Neural cell (in vitro differentiated cells): ENCODE measurements at regions not wholly inside any gene's neighbourhood (a gene's known extent, or its start where the extent isn't known, plus 50 kb on each side); places are given as distances from the start of the nearest gene placed in this dataset.

ENCODE experiments used
- H2AFZ ChIP-seq: fragments of 200-600, 300-800 bp; sonication (generic), shearing (Covaris generic); 2 replicates; pipeline ENCODE4 v1.6.0; 2014; ENCODE audit warnings: low read depth, mild to moderate bottlenecking, antibody characterized with exemption, low read length, moderate library complexity
- H3F3A ChIP-seq: fragments of 200-600 bp; shearing (Covaris generic); 2 replicates; pipeline ENCODE4 v1.6.1; 2016; ENCODE audit warnings: mild to moderate bottlenecking, moderate library complexity, mixed read lengths, antibody characterized with exemption, low read length; ENCODE audit not compliant: insufficient read depth, poor library complexity, severe bottlenecking
- H3K27ac ChIP-seq: fragments of 200-600, 300-800 bp; sonication (generic), shearing (Covaris generic); 2 replicates; pipeline ENCODE4 v1.5.1; 2014; ENCODE audit warnings: mild to moderate bottlenecking, low read length, moderate library complexity
- H3K27me3 ChIP-seq: fragments of 300-800, 200-600 bp; sonication (generic), shearing (Covaris generic); 2 replicates; pipeline ENCODE4 v1.6.0; 2014; ENCODE audit warnings: mild to moderate bottlenecking, low read depth, low read length, moderate library complexity; ENCODE audit not compliant: insufficient read depth
- H3K36me3 ChIP-seq: fragments of 300-800, 200-600 bp; sonication (generic), shearing (Covaris generic); 2 replicates; pipeline ENCODE4 v1.5.1; 2014; ENCODE audit warnings: mild to moderate bottlenecking, antibody characterized with exemption, low read length, moderate library complexity; ENCODE audit not compliant: insufficient read depth
- H3K4me2 ChIP-seq: fragments of 300-800, 200-600 bp; sonication (generic), shearing (Covaris generic); 2 replicates; pipeline ENCODE4 v1.6.0; 2014; ENCODE audit warnings: mild to moderate bottlenecking, low read length
- H3K4me3 ChIP-seq: fragments of 300-800, 200-600 bp; sonication (generic), shearing (Covaris generic); 2 replicates; pipeline ENCODE4 v1.5.1; 2014; ENCODE audit warnings: mild to moderate bottlenecking, low read length, moderate library complexity
- H3K79me2 ChIP-seq: fragments of 200-600 bp; shearing (Covaris generic); replicated peaks from 2 replicates; pipeline ENCODE4 v1.6.0; 2014; ENCODE audit warnings: mild to moderate bottlenecking, low read length, moderate library complexity; ENCODE audit not compliant: insufficient read depth
- H3K9ac ChIP-seq: fragments of 300-800, 200-600 bp; sonication (generic), shearing (Covaris generic); 2 replicates; pipeline ENCODE4 v1.6.1; 2016; ENCODE audit warnings: mild to moderate bottlenecking, low read length, mixed read lengths
- H3K9me2 ChIP-seq: fragments of 200-600 bp; shearing (Covaris generic); 2 replicates; pipeline ENCODE4 v1.6.1; 2016; ENCODE audit warnings: mild to moderate bottlenecking, low read length, mixed read lengths; ENCODE audit not compliant: insufficient read depth
- H3K9me3 ChIP-seq: fragments of 200-600, 300-800 bp; sonication (generic), shearing (Covaris generic); 2 replicates; pipeline ENCODE4 v1.6.1; 2016; ENCODE audit warnings: mild to moderate bottlenecking, mixed run types, low read length, moderate library complexity, mixed read lengths
- H4K20me1 ChIP-seq: fragments of 200-600 bp; shearing (Covaris generic); 2 replicates; pipeline ENCODE4 v1.6.1; 2016; ENCODE audit warnings: mild to moderate bottlenecking, mixed run types; ENCODE audit not compliant: insufficient read depth
- EZH2 ChIP-seq: fragments of 200-600, 300-800 bp; shearing (Covaris generic), sonication (generic); IDR thresholded peaks from 2 replicates; pipeline ENCODE4 v1.6.1; 2014; ENCODE audit warnings: antibody characterized with exemption, low read length, borderline replicate concordance, mild to moderate bottlenecking; ENCODE audit not compliant: insufficient read depth, poor library complexity, severe bottlenecking
- MXI1 ChIP-seq: fragments of 450-650 bp; conservative IDR thresholded peaks from 2 replicates; pipeline ENCODE4 v1.6.1; 2014; ENCODE audit warnings: antibody characterized with exemption, mild to moderate bottlenecking; ENCODE audit not compliant: poor library complexity, severe bottlenecking
- POLR2AphosphoS5 ChIP-seq: IDR thresholded peaks from 2 replicates; pipeline ENCODE4 v1.6.1; 2012
- RAD21 ChIP-seq: fragments of 450-650 bp; conservative IDR thresholded peaks from 2 replicates; pipeline ENCODE4 v1.6.1; 2014; ENCODE audit warnings: antibody characterized with exemption, mild to moderate bottlenecking, moderate library complexity
- SMC3 ChIP-seq: fragments of 450-650 bp; conservative IDR thresholded peaks from 2 replicates; pipeline ENCODE4 v1.6.1; 2014; ENCODE audit warnings: antibody characterized with exemption, mild to moderate bottlenecking, moderate library complexity; ENCODE audit not compliant: poor library complexity
- TAF1 ChIP-seq: IDR thresholded peaks from 2 replicates; pipeline ENCODE4 v1.6.1; 2012; ENCODE audit warnings: low read depth
- TF ChIP-seq, protein P1 (sequence below): IDR thresholded peaks from 2 replicates; pipeline ENCODE4 v1.6.1; 2012; ENCODE audit warnings: borderline replicate concordance
- TF ChIP-seq, protein P2 (sequence below): fragments of 450-650 bp; IDR thresholded peaks from 2 replicates; pipeline ENCODE4 v1.5.1; 2014; ENCODE audit warnings: antibody characterized with exemption, mild to moderate bottlenecking, moderate library complexity; ENCODE audit not compliant: poor library complexity, severe bottlenecking

DNA sequence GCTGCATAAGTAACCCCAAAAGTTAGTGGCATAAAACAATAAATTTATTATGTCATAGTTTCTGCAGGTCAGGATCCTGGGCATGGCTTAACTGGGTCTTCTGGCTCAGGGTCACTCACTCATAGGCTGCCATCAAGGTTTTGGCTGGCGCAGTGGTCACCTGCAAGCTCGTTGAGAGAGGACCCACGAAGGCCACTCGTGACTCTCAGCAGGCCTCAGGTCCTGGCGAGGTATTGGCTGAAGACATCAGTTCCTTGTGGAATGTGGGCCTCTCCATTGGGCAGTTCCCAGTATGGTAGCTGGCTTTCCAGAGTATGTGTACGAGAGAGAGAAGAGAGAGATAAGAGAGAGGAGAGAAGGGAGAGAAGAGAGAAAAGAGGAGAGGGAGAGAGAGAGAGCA, 138.3 kb upstream of the KLF14 start:
- no peak overlapping the region for H3K27ac ChIP-seq
- no peak for TF ChIP-seq POLR2AphosphoS5
- no peak for TF ChIP-seq EZH2
- H3F3A ChIP-seq = no peaks in the 10 kb centered on the region
- no peaks in the 10 kb centered on the region for H4K20me1 ChIP-seq
- H3K4me3 ChIP-seq = no peak overlapping the region
- H3K9ac ChIP-seq = no peak overlapping the region
- no peaks in the 10 kb centered on the region for H3K9me3 ChIP-seq
- no peaks in the 10 kb centered on the region for H3K9me2 ChIP-seq
- no peaks in the 10 kb centered on the region for H3K79me2 ChIP-seq
- no peak overlapping the region for H3K4me2 ChIP-seq
- no peaks in the 10 kb centered on the region for H3K36me3 ChIP-seq
- no peaks in the 10 kb centered on the region for H3K27me3 ChIP-seq
- H2AFZ ChIP-seq = no peak overlapping the region

DNA sequence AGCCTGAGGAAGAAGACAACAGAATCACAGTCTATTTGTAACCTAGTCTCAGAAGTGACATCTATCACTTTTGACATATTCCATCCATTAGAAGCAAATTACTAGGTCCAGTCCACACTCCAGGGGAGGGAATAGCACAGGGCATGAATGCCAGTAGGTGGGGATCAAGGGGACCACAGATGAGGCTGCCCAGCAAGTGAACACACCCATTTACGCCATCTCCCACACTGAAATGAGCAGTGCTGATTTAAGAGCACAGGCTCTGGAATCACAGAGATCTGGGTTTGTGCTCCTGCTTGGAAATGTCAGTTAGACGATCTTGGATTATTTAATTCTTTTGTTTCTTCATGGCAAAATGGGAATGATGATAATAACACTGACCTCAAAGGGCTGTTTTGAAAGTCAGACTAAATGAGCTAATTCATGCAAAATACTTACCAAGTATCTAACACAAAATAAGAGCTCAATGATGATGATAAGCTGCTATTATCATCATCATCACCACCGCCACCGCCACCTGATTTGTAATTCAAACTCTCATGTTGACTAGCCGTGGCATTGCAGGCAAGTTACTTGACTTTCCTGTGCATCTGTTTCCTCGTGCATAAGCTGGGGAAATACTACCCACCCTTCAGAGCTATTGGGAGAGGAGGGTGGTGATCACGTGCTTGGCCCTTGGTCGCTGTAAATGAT, 138.9 kb upstream of the KLF14 start:
- Histone ChIP-seq H4K20me1 (no peaks in the 10 kb centered on the region), H3K79me2 (no peaks in the 10 kb centered on the region)

More for the DNA sequence above, 138.9 kb upstream of the KLF14 start:
- Histone ChIP-seq H3K4me2 (no peak overlapping the region), H3K27me3 (no peaks in the 10 kb centered on the region), H3K9ac (no peak overlapping the region), H3F3A (no peaks in the 10 kb centered on the region), H3K36me3 (no peaks in the 10 kb centered on the region), H3K27ac (no peak overlapping the region), H3K9me2 (no peaks in the 10 kb centered on the region), H3K4me3 (no peak overlapping the region), H3K9me3 (no peaks in the 10 kb centered on the region), H2AFZ (no peak overlapping the region)
- no peak for TF ChIP-seq MXI1
- no peak for TF ChIP-seq EZH2
- no peak for TF ChIP-seq TAF1
- TF ChIP-seq SMC3 = no peak
- TF ChIP-seq, protein P1, sequence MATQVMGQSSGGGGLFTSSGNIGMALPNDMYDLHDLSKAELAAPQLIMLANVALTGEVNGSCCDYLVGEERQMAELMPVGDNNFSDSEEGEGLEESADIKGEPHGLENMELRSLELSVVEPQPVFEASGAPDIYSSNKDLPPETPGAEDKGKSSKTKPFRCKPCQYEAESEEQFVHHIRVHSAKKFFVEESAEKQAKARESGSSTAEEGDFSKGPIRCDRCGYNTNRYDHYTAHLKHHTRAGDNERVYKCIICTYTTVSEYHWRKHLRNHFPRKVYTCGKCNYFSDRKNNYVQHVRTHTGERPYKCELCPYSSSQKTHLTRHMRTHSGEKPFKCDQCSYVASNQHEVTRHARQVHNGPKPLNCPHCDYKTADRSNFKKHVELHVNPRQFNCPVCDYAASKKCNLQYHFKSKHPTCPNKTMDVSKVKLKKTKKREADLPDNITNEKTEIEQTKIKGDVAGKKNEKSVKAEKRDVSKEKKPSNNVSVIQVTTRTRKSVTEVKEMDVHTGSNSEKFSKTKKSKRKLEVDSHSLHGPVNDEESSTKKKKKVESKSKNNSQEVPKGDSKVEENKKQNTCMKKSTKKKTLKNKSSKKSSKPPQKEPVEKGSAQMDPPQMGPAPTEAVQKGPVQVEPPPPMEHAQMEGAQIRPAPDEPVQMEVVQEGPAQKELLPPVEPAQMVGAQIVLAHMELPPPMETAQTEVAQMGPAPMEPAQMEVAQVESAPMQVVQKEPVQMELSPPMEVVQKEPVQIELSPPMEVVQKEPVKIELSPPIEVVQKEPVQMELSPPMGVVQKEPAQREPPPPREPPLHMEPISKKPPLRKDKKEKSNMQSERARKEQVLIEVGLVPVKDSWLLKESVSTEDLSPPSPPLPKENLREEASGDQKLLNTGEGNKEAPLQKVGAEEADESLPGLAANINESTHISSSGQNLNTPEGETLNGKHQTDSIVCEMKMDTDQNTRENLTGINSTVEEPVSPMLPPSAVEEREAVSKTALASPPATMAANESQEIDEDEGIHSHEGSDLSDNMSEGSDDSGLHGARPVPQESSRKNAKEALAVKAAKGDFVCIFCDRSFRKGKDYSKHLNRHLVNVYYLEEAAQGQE = no peak
- TF ChIP-seq RAD21 = no peak
- TF ChIP-seq, protein P2, sequence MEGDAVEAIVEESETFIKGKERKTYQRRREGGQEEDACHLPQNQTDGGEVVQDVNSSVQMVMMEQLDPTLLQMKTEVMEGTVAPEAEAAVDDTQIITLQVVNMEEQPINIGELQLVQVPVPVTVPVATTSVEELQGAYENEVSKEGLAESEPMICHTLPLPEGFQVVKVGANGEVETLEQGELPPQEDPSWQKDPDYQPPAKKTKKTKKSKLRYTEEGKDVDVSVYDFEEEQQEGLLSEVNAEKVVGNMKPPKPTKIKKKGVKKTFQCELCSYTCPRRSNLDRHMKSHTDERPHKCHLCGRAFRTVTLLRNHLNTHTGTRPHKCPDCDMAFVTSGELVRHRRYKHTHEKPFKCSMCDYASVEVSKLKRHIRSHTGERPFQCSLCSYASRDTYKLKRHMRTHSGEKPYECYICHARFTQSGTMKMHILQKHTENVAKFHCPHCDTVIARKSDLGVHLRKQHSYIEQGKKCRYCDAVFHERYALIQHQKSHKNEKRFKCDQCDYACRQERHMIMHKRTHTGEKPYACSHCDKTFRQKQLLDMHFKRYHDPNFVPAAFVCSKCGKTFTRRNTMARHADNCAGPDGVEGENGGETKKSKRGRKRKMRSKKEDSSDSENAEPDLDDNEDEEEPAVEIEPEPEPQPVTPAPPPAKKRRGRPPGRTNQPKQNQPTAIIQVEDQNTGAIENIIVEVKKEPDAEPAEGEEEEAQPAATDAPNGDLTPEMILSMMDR = no peak
- no peak for TF ChIP-seq POLR2AphosphoS5
